Tibial nerve (tissue), 4 donors: ENCODE measurements at regions not wholly inside any gene's neighbourhood (a gene's known extent, or its start where the extent isn't known, plus 50 kb on each side); places are given as distances from the start of the nearest gene placed in this dataset.
"Not testable (repeated sequence)": the region's sequence is repeated elsewhere in the genome, so short reads cannot be mapped to it uniquely, and the experiment has no call there.

ENCODE experiments used
- DNase-seq, 2 donors: peaks; one replicate each; pipeline ENCODE4 v3.0.0-alpha.2; 2019; ENCODE audit warnings: low spot score in 2 of 2
- H3K27ac ChIP-seq, 4 donors: fragments of 200-600 bp; sonication (generic) in 3 of 4; one replicate each; pipeline ENCODE4 v1.5.1; 2017 to 2019; ENCODE audit warnings: mild to moderate bottlenecking in 1 of 4
- H3K27me3 ChIP-seq, 2 donors: fragments of 200-600 bp; sonication (generic) in 1 of 2; one replicate each; pipeline versions ENCODE4 v1.5.1 to v1.6.0; 2017 to 2019
- H3K36me3 ChIP-seq, 3 donors: fragments of 200-600 bp; sonication (generic); one replicate each; pipeline ENCODE4 v1.5.1; 2018 to 2019
- H3K4me1 ChIP-seq, 4 donors: fragments of 200-600 bp; sonication (generic) in 3 of 4; one replicate each; pipeline ENCODE4 v1.5.1; 2017 to 2019
- H3K4me3 ChIP-seq, 4 donors: fragments of 200-600 bp; sonication (generic) in 3 of 4; one replicate each; pipeline ENCODE4 v1.5.1; 2017 to 2019; ENCODE audit warnings: mild to moderate bottlenecking in 1 of 4, moderate library complexity in 1 of 4
- H3K9me3 ChIP-seq, 4 donors: fragments of 200-600 bp; sonication (generic) in 3 of 4; one replicate each; pipeline ENCODE4 v1.5.1; 2017 to 2019
- EP300 ChIP-seq, 2 donors: sonication (generic); formaldehyde crosslinking; IDR thresholded peaks; one replicate each; pipeline ENCODE4 v1.6.1; 2017; ENCODE audit warnings: antibody characterized with exemption in 2 of 2, mild to moderate bottlenecking in 1 of 2
- POLR2A ChIP-seq, 2 donors: fragments of 450-650 bp; IDR thresholded peaks; one replicate each; pipeline ENCODE4 v1.6.1; 2017; ENCODE audit warnings: antibody characterized with exemption in 2 of 2, mild to moderate bottlenecking in 2 of 2, moderate library complexity in 2 of 2
- WGBS, 2 donors: methylation state at CpG; one replicate each; pipeline ENCODE4 v1.1.5; 2018; 5-methylcytosine and 5-hydroxymethylcytosine counted together
- TF ChIP-seq, protein P1 (sequence below), 5 experiments: fragments of 200-600 bp in 3 of 5; fragments of 450-650 bp in 2 of 5; sonication (generic) in 3 of 5; IDR thresholded peaks; one replicate each; pipeline ENCODE4 v1.5.1; 2016 to 2019; ENCODE audit warnings: antibody characterized with exemption in 5 of 5, mild to moderate bottlenecking in 3 of 5, moderate library complexity in 2 of 5

GRCh38 chr6:114810468-114810867 lies 467.6 kb upstream of the HS3ST5 start:
- no peak for DNase-seq
- 87 to 89% methylated on average over 3 of the region's 3 CpGs for WGBS, 2 donors
- Histone ChIP-seq H3K36me3 (no peaks in the 10 kb centered on the region), H3K4me1 (no peaks in the 10 kb centered on the region), H3K27ac (no peak overlapping the region), H3K27me3 (no peaks in the 10 kb centered on the region), H3K4me3 (no peak overlapping the region), H3K9me3 (peaks cover 0 to 2% (median 0%) of the 10 kb centered on the region in 4 donors)
- TF ChIP-seq POLR2A (IDR thresholded peaks at IDR 0.05) (no peak), EP300 (IDR thresholded peaks at IDR 0.05) (no peak)
- TF ChIP-seq, protein P1, sequence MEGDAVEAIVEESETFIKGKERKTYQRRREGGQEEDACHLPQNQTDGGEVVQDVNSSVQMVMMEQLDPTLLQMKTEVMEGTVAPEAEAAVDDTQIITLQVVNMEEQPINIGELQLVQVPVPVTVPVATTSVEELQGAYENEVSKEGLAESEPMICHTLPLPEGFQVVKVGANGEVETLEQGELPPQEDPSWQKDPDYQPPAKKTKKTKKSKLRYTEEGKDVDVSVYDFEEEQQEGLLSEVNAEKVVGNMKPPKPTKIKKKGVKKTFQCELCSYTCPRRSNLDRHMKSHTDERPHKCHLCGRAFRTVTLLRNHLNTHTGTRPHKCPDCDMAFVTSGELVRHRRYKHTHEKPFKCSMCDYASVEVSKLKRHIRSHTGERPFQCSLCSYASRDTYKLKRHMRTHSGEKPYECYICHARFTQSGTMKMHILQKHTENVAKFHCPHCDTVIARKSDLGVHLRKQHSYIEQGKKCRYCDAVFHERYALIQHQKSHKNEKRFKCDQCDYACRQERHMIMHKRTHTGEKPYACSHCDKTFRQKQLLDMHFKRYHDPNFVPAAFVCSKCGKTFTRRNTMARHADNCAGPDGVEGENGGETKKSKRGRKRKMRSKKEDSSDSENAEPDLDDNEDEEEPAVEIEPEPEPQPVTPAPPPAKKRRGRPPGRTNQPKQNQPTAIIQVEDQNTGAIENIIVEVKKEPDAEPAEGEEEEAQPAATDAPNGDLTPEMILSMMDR (IDR thresholded peaks at IDR 0.05) = no peak

- not testable (repeated sequence) for H3K9me3 ChIP-seq, DNase-seq, H3K27me3 ChIP-seq, H3K27ac ChIP-seq, H3K36me3 ChIP-seq, H3K4me3 ChIP-seq, H3K4me1 ChIP-seq
- whole genome bisulfite sequencing, 2 donors = 97% methylated on average over 10 to 12 of the region's 12 CpGs
Measured at GRCh38 chr6:114805426-114805825, 462.6 kb upstream of the HS3ST5 start.

- H3K27ac ChIP-seq = no peak overlapping the region
- H3K36me3 ChIP-seq = no peaks in the 10 kb centered on the region
- 74 to 75% methylated on average over 4 of the region's 4 CpGs for WGBS, 2 donors
- H3K4me3 ChIP-seq = no peak overlapping the region
- no peaks in the 10 kb centered on the region for H3K4me1 ChIP-seq
- no peak for DNase-seq
- H3K9me3 ChIP-seq = no peaks in the 10 kb centered on the region
- no peaks in the 10 kb centered on the region for H3K27me3 ChIP-seq
- TF ChIP-seq, protein P1 (IDR thresholded peaks at IDR 0.05) = no peak
- TF ChIP-seq EP300 (IDR thresholded peaks at IDR 0.05) (no peak), POLR2A (IDR thresholded peaks at IDR 0.05) (no peak)
Measured at GRCh38 chr6:114796576-114796975, 453.8 kb upstream of the HS3ST5 start.

GRCh38 chr6:114793428-114793827 lies 450.6 kb upstream of the HS3ST5 start:
- no peaks in the 10 kb centered on the region for H3K9me3 ChIP-seq
- no peaks in the 10 kb centered on the region for H3K36me3 ChIP-seq
- H3K27ac ChIP-seq = no peak overlapping the region
- DNase-seq = no peak
- H3K4me1 ChIP-seq = no peaks in the 10 kb centered on the region
- no peaks in the 10 kb centered on the region for H3K27me3 ChIP-seq
- no peak overlapping the region for H3K4me3 ChIP-seq
- TF ChIP-seq EP300 (IDR thresholded peaks at IDR 0.05) (no peak), POLR2A (IDR thresholded peaks at IDR 0.05) (no peak)
- TF ChIP-seq, protein P1 (IDR thresholded peaks at IDR 0.05) = no peak

- Histone ChIP-seq H3K9me3 (peaks cover 0 to 3% (median 1%) of the 10 kb centered on the region in 4 donors), H3K4me1 (no peaks in the 10 kb centered on the region), H3K27ac (no peak overlapping the region), H3K27me3 (no peaks in the 10 kb centered on the region), H3K36me3 (no peaks in the 10 kb centered on the region), H3K4me3 (no peak overlapping the region)
- TF ChIP-seq EP300 (IDR thresholded peaks at IDR 0.05) = no peak
- TF ChIP-seq, protein P1 (IDR thresholded peaks at IDR 0.05) = no peak
- WGBS, 2 donors = 75 to 79% methylated on average over 1 of the region's 1 CpG
- DNase-seq = no peak
Measured at GRCh38 chr6:114785235-114786127, 442.7 kb upstream of the HS3ST5 start.
